Esophagus muscularis mucosa (tissue), 4 donors: ENCODE measurements at regions not wholly inside any gene's neighbourhood (a gene's known extent, or its start where the extent isn't known, plus 50 kb on each side); places are given as distances from the start of the nearest gene placed in this dataset.

ENCODE experiments used
- EP300 ChIP-seq: sonication (generic); formaldehyde crosslinking; IDR thresholded peaks from one replicate; pipeline ENCODE4 v1.6.1; 2017; ENCODE audit warnings: antibody characterized with exemption
- POLR2A ChIP-seq: fragments of 450-650 bp; IDR thresholded peaks from one replicate; pipeline ENCODE4 v1.6.1; 2017; ENCODE audit warnings: antibody characterized with exemption, moderate library complexity, mild to moderate bottlenecking, low read depth
- POLR2AphosphoS5 ChIP-seq, 2 donors: sonication (generic); formaldehyde crosslinking; IDR thresholded peaks; one replicate each; pipeline ENCODE4 v1.6.1; 2017; ENCODE audit warnings: antibody characterized with exemption in 2 of 2
- TF ChIP-seq, protein P1 (sequence below), 3 experiments: fragments of 200-600 bp in 2 of 3; fragments of 450-650 bp in 1 of 3; sonication (generic) in 2 of 3; IDR thresholded peaks; one replicate each; pipeline ENCODE4 v1.5.1; 2017 to 2019; ENCODE audit warnings: antibody characterized with exemption in 3 of 3, mild to moderate bottlenecking in 2 of 3, moderate library complexity in 1 of 3

DNA sequence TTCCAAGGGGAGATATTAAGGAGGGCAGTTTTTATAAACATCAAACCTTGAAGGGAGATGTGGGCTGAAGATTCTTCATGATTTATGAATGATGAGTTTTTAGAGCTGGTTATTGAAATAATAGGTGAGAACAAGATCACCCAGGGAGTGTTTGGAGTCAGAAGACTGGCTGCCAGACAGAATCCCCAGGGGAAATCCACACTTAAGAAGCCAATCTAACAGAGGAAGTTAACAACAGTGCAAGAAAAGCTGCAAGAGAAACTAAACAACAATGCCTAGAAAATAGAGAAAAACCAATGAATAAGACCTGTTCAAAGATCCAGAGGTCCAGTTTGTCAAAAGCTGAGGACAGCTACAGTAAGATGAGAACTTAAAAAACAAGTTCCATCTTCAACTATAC is 167.9 kb upstream of the MAN1A1 start:
- no peak for TF ChIP-seq POLR2A
- TF ChIP-seq, protein P1, sequence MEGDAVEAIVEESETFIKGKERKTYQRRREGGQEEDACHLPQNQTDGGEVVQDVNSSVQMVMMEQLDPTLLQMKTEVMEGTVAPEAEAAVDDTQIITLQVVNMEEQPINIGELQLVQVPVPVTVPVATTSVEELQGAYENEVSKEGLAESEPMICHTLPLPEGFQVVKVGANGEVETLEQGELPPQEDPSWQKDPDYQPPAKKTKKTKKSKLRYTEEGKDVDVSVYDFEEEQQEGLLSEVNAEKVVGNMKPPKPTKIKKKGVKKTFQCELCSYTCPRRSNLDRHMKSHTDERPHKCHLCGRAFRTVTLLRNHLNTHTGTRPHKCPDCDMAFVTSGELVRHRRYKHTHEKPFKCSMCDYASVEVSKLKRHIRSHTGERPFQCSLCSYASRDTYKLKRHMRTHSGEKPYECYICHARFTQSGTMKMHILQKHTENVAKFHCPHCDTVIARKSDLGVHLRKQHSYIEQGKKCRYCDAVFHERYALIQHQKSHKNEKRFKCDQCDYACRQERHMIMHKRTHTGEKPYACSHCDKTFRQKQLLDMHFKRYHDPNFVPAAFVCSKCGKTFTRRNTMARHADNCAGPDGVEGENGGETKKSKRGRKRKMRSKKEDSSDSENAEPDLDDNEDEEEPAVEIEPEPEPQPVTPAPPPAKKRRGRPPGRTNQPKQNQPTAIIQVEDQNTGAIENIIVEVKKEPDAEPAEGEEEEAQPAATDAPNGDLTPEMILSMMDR (IDR thresholded peaks at IDR 0.05), result no peak
- TF ChIP-seq EP300, result no peak
- no peak for TF ChIP-seq POLR2AphosphoS5 (IDR thresholded peaks at IDR 0.05)
